ENCODE measurements at regions not wholly inside any gene's neighbourhood (a gene's known extent, or its start where the extent isn't known, plus 50 kb on each side); places are given as distances from the start of the nearest gene placed in this dataset.

DNA sequence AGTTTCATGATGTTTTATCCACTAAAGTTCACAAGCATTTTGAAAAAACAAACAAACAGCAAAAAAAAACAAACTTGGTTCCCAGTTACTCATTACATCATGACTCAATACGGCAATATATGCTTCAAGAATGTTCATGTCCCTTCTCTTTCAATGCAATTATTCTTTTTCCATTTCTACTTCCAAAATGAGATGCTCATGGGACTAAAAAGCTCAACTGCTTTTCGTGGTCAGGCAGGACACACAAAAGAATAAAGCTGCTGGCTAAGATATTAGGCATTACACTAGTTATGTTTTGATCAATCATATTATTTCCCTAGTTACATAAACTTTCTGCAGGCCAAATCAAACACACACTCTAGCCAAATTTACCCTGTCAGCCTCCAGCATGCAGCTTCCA is 301.3 kb downstream of the EPHA4 start:
- TF ChIP-seq POLR2A (IDR thresholded peaks at IDR 0.05) = no peak
- TF ChIP-seq, protein P1, sequence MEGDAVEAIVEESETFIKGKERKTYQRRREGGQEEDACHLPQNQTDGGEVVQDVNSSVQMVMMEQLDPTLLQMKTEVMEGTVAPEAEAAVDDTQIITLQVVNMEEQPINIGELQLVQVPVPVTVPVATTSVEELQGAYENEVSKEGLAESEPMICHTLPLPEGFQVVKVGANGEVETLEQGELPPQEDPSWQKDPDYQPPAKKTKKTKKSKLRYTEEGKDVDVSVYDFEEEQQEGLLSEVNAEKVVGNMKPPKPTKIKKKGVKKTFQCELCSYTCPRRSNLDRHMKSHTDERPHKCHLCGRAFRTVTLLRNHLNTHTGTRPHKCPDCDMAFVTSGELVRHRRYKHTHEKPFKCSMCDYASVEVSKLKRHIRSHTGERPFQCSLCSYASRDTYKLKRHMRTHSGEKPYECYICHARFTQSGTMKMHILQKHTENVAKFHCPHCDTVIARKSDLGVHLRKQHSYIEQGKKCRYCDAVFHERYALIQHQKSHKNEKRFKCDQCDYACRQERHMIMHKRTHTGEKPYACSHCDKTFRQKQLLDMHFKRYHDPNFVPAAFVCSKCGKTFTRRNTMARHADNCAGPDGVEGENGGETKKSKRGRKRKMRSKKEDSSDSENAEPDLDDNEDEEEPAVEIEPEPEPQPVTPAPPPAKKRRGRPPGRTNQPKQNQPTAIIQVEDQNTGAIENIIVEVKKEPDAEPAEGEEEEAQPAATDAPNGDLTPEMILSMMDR (IDR thresholded peaks at IDR 0.05) = no peak
